Loucy (cell line): ENCODE measurements at regions not wholly inside any gene's neighbourhood (a gene's known extent, or its start where the extent isn't known, plus 50 kb on each side); places are given as distances from the start of the nearest gene placed in this dataset.

Source experiments
- H2AFZ ChIP-seq: fragments of 200-600 bp; sonication (generic); 2 replicates; pipeline ENCODE4 v1.6.0; 2016; ENCODE audit warnings: antibody characterized with exemption, mild to moderate bottlenecking, low read length, moderate library complexity
- H3F3A ChIP-seq: fragments of 200-600 bp; 2 replicates; pipeline ENCODE4 v1.6.0; 2016; ENCODE audit warnings: antibody characterized with exemption, low read depth, mild to moderate bottlenecking
- H3K27me3 ChIP-seq: fragments of 200-600 bp; sonication (generic); 2 replicates; pipeline ENCODE4 v1.6.1; 2014; ENCODE audit warnings: low read length, mild to moderate bottlenecking; ENCODE audit not compliant: insufficient read depth, poor library complexity, severe bottlenecking
- H3K36me3 ChIP-seq: fragments of 200-600 bp; sonication (generic); 2 replicates; pipeline ENCODE4 v1.6.1; 2016; ENCODE audit warnings: low read length; ENCODE audit not compliant: insufficient read depth
- H3K4me1 ChIP-seq: fragments of 200-600 bp; sonication (generic); 2 replicates; pipeline ENCODE4 v1.5.1; 2014; ENCODE audit warnings: low read length, mild to moderate bottlenecking; ENCODE audit not compliant: insufficient read depth, poor library complexity, severe bottlenecking
- H3K4me2 ChIP-seq: fragments of 200-600 bp; sonication (generic); 2 replicates; pipeline ENCODE4 v1.6.0; 2014; ENCODE audit warnings: antibody characterized with exemption, low read length, low read depth, mild to moderate bottlenecking; ENCODE audit not compliant: poor library complexity, severe bottlenecking
- H3K4me3 ChIP-seq: fragments of 200-600 bp; sonication (generic); 2 replicates; pipeline ENCODE4 v1.5.1; 2014; ENCODE audit warnings: low read length, mild to moderate bottlenecking, mixed read lengths; ENCODE audit not compliant: poor library complexity, severe bottlenecking
- H3K79me2 ChIP-seq: fragments of 200-600 bp; sonication (generic); 2 replicates; pipeline ENCODE4 v1.6.1; 2014; ENCODE audit warnings: low read length; ENCODE audit not compliant: insufficient read depth
- H3K9ac ChIP-seq: fragments of 200-600 bp; sonication (generic); 2 replicates; pipeline ENCODE4 v1.6.0; 2014; ENCODE audit warnings: mild to moderate bottlenecking, low read depth, low read length, moderate library complexity; ENCODE audit not compliant: poor library complexity, severe bottlenecking
- H3K9me2 ChIP-seq: fragments of 200-600 bp; sonication (generic); replicated peaks from 2 replicates; pipeline ENCODE4 v1.6.1; 2016; ENCODE audit warnings: low read depth, low read length, mixed read lengths
- H3K9me3 ChIP-seq: fragments of 200-600 bp; sonication (generic); 2 replicates; pipeline ENCODE4 v1.6.1; 2014; ENCODE audit warnings: mild to moderate bottlenecking, antibody characterized with exemption, low read length, low read depth; ENCODE audit not compliant: insufficient read depth
- H4K20me1 ChIP-seq: fragments of 200-600 bp; sonication (generic); 2 replicates; pipeline ENCODE4 v1.6.0; 2014; ENCODE audit warnings: antibody characterized with exemption, low read length, mild to moderate bottlenecking; ENCODE audit not compliant: insufficient read depth, poor library complexity, severe bottlenecking
- CTCF ChIP-seq: fragments of 200-600 bp; sonication (generic); conservative IDR thresholded peaks from 2 replicates; pipeline ENCODE4 v1.5.1; 2014; ENCODE audit warnings: mild to moderate bottlenecking, antibody characterized with exemption, low read length
- EZH2phosphoT487 ChIP-seq: fragments of 200-600 bp; IDR thresholded peaks from 2 replicates; pipeline ENCODE4 v1.6.1; 2018; ENCODE audit warnings: antibody characterized with exemption, mild to moderate bottlenecking, moderate library complexity, borderline replicate concordance

- H3K9ac ChIP-seq, result no peak overlapping the region
- H3K9me3 ChIP-seq, result no peaks in the 10 kb centered on the region
- no peak overlapping the region for H3K4me2 ChIP-seq
- H3K27me3 ChIP-seq, result no peaks in the 10 kb centered on the region
- no peak overlapping the region for H2AFZ ChIP-seq
- H4K20me1 ChIP-seq, result no peaks in the 10 kb centered on the region
- no peaks in the 10 kb centered on the region for H3K9me2 ChIP-seq
- H3K79me2 ChIP-seq, result no peaks in the 10 kb centered on the region
- H3K4me1 ChIP-seq, result no peaks in the 10 kb centered on the region
- TF ChIP-seq EZH2phosphoT487 (no peak), CTCF (no peak)
- no peaks in the 10 kb centered on the region for H3F3A ChIP-seq
- no peak overlapping the region for H3K4me3 ChIP-seq
- H3K36me3 ChIP-seq, result no peaks in the 10 kb centered on the region
Observed at GRCh38 chr13:54859827-54860226, 1831.2 kb downstream of the OLFM4 start.

GRCh38 chr13:54875111-54875510 lies 1846.5 kb downstream of the OLFM4 start:
- Histone ChIP-seq H3K9ac (no peak overlapping the region), H3K9me3 (no peaks in the 10 kb centered on the region), H4K20me1 (no peaks in the 10 kb centered on the region), H2AFZ (no peak overlapping the region), H3K9me2 (no peaks in the 10 kb centered on the region), H3F3A (no peaks in the 10 kb centered on the region), H3K27me3 (no peaks in the 10 kb centered on the region), H3K79me2 (no peaks in the 10 kb centered on the region), H3K4me3 (no peak overlapping the region), H3K4me1 (no peaks in the 10 kb centered on the region), H3K36me3 (no peaks in the 10 kb centered on the region), H3K4me2 (no peak overlapping the region)
- TF ChIP-seq CTCF (no peak), EZH2phosphoT487 (no peak)

GRCh38 chr13:54879036-54879435 lies 1850.4 kb downstream of the OLFM4 start:
- Histone ChIP-seq H3K79me2 (no peaks in the 10 kb centered on the region), H3K4me1 (no peaks in the 10 kb centered on the region), H3K27me3 (no peaks in the 10 kb centered on the region), H3K9me2 (no peaks in the 10 kb centered on the region), H3K4me2 (no peak overlapping the region), H3K9me3 (no peaks in the 10 kb centered on the region), H3K36me3 (no peaks in the 10 kb centered on the region), H3K4me3 (no peak overlapping the region), H4K20me1 (no peaks in the 10 kb centered on the region), H3K9ac (no peak overlapping the region), H2AFZ (no peak overlapping the region), H3F3A (no peaks in the 10 kb centered on the region)
- TF ChIP-seq CTCF, result no peak
- TF ChIP-seq EZH2phosphoT487, result no peak
